ENCODE measurements at regions not wholly inside any gene's neighbourhood (a gene's known extent, or its start where the extent isn't known, plus 50 kb on each side); places are given as distances from the start of the nearest gene placed in this dataset.

- TF ChIP-seq CTCF (IDR thresholded peaks at IDR 0.05; ENCODE audit: insufficient read depth, low read length), result no peak
- no peak for DNase-seq (ENCODE audit: low read depth)
- H3K4me3 ChIP-seq (ENCODE audit: low read depth, low read length), result no peak overlapping the region
These were observed 402.8 kb downstream of the MAT2B start for GRCh38 chr5:163908253-163908652.

GRCh38 chr5:163910226-163910625 lies 404.8 kb downstream of the MAT2B start:
- no peak overlapping the region for H3K4me3 ChIP-seq (ENCODE audit: low read depth, low read length)
- peak; percentile 67 for DNase-seq (ENCODE audit: low read depth)
- TF ChIP-seq CTCF (IDR thresholded peaks at IDR 0.05; ENCODE audit: insufficient read depth, low read length), result no peak

GRCh38 chr5:163912046-163912445 lies 406.6 kb downstream of the MAT2B start:
- TF ChIP-seq CTCF (IDR thresholded peaks at IDR 0.05; ENCODE audit: insufficient read depth, low read length), result no peak
- no peak overlapping the region for H3K4me3 ChIP-seq (ENCODE audit: low read depth, low read length)
- DNase-seq (ENCODE audit: low read depth), result no peak

DNA sequence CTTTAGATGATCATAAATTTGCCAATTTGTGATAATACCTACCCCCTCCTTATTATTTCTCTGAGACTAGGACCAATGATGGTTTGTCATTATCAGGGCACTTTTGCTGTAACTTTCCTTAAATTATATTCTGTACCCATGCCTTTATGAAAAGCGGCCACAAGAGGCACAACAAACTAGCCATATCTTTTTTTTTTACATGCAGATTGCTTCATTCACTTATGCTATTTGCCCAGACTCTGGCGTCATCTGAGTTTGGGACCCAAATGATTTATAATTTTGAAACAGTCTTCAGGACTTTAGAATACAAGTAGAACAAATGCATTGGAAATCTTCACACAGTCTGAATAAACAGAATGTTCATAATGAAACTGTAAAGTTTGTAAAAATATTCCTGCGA lies 408.1 kb downstream of the MAT2B start:
- peak; percentile 34 for TF ChIP-seq CTCF (IDR thresholded peaks at IDR 0.05; ENCODE audit: insufficient read depth, low read length)
- H3K4me3 ChIP-seq (ENCODE audit: low read depth, low read length), result no peak overlapping the region
- peak; percentile 54 for DNase-seq (ENCODE audit: low read depth)

DNA sequence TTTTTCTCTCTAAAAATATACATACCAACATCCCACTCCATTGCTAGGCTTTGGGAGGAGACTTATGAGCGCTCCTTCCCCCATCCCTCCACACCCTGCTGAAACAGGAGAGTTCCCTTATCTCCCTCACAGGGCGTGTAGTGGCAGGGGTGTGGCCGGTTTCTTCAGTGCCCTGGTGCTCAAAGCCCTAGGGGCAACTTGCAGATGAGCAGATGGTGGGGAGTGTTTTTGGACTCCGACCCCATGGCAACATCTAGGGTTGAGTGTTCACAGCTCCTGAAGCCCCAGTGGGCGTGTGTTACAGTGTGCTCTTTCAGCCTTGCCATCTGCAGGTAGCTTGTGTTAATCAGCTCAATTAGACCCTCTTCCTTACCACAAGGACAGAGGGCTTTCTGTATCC lies 409.5 kb downstream of the MAT2B start:
- TF ChIP-seq CTCF (IDR thresholded peaks at IDR 0.05; ENCODE audit: insufficient read depth, low read length), result no peak
- DNase-seq (ENCODE audit: low read depth), result no peak

GRCh38 chr5:163915481-163915961 lies 410.1 kb downstream of the MAT2B start:
- no peak overlapping the region for H3K4me3 ChIP-seq (ENCODE audit: low read depth, low read length)
- TF ChIP-seq CTCF (IDR thresholded peaks at IDR 0.05; ENCODE audit: insufficient read depth, low read length), result no peak
- no peak for DNase-seq (ENCODE audit: low read depth)

More for the DNA sequence above, 409.5 kb downstream of the MAT2B start:
- H3K4me3 ChIP-seq (ENCODE audit: low read depth, low read length), result no peak overlapping the region

GRCh38 chr5:163916376-163916775 lies 411.0 kb downstream of the MAT2B start:
- TF ChIP-seq CTCF (IDR thresholded peaks at IDR 0.05; ENCODE audit: insufficient read depth, low read length), result no peak
- no peak overlapping the region for H3K4me3 ChIP-seq (ENCODE audit: low read depth, low read length)
- no peak for DNase-seq (ENCODE audit: low read depth)
